IMR-90 (cell line): ENCODE measurements at regions not wholly inside any gene's neighbourhood (a gene's known extent, or its start where the extent isn't known, plus 50 kb on each side); places are given as distances from the start of the nearest gene placed in this dataset.

Experiments used
- ATAC-seq: fragments of 200-7000 bp; cut with Tn5 transposase; 2 replicates; pipeline ENCODE4 v1.9.1; 2020; ENCODE audit warnings: low read depth, mild to moderate bottlenecking, moderate library complexity
- BruUV-seq: library from RNA; stranded (reverse); fragments of 400-500 nt; replicated peaks from 2 replicates; lab custom pipeline; 2021; lab: Mats Ljungman, UMichigan
- CTCF ChIA-PET: fragments of 300-600 bp; formaldehyde crosslinking; extraction: SDS; loops from one replicate; lab custom pipeline; 2021; ENCODE audit warnings: antibody characterized with exemption; lab: Yijun Ruan, JAX
- POLR2A ChIA-PET: fragments of 300-600 bp; sonication (Branson Sonifier 250); formaldehyde crosslinking; loops from one replicate; lab custom pipeline; 2022; ENCODE audit warnings: antibody characterized with exemption; ENCODE audit not compliant: unreplicated experiment; lab: Charles Lee
- DNase-seq: peaks from one replicate; pipeline ENCODE4 v3.0.0; 2013
- H2AFZ ChIP-seq: replicated peaks from 2 replicates; pipeline ENCODE3; 2013; ENCODE audit warnings: low read length, mild to moderate bottlenecking; ENCODE audit not compliant: poor library complexity
- H2AK5ac ChIP-seq: 2 replicates; pipeline ENCODE4 v1.6.1; 2013; ENCODE audit warnings: low read depth, low read length, inconsistent platforms
- H2AK9ac ChIP-seq: replicated peaks from 2 replicates; pipeline ENCODE3; 2013; ENCODE audit warnings: mild to moderate bottlenecking, low read depth, low read length, moderate library complexity; ENCODE audit not compliant: poor library complexity
- H2BK120ac ChIP-seq: 2 replicates; pipeline ENCODE4 v1.6.1; 2013; ENCODE audit warnings: low read depth, low read length, inconsistent platforms
- H2BK15ac ChIP-seq: 3 replicates; pipeline ENCODE4 v1.6.1; 2013; ENCODE audit warnings: low read depth, low read length, inconsistent platforms
- H2BK20ac ChIP-seq: 2 replicates; pipeline ENCODE4 v1.6.1; 2013; ENCODE audit warnings: low read depth, mild to moderate bottlenecking, inconsistent platforms, low read length, moderate library complexity
- H2BK5ac ChIP-seq: 2 replicates; pipeline ENCODE4 v1.6.1; 2013; ENCODE audit warnings: mild to moderate bottlenecking, low read depth, low read length, inconsistent platforms; ENCODE audit not compliant: poor library complexity, severe bottlenecking
- H3K14ac ChIP-seq: replicated peaks from 2 replicates; pipeline ENCODE4 v1.6.1; 2013; ENCODE audit warnings: low read depth, low read length, inconsistent platforms
- H3K18ac ChIP-seq: 2 replicates; pipeline ENCODE4 v1.6.1; 2013; ENCODE audit warnings: low read depth, low read length, control low read depth
- H3K23ac ChIP-seq: 2 replicates; pipeline ENCODE4 v1.6.1; 2013; ENCODE audit warnings: low read depth, low read length, inconsistent platforms
- H3K27ac ChIP-seq: 2 replicates; pipeline ENCODE4 v1.5.1; 2013; ENCODE audit warnings: mild to moderate bottlenecking, control low read depth, low read length; ENCODE audit not compliant: insufficient read depth
- H3K27me3 ChIP-seq: 2 replicates; pipeline ENCODE4 v1.6.1; 2013; ENCODE audit warnings: low read length; ENCODE audit not compliant: control insufficient read depth, insufficient read depth
- H3K36me3 ChIP-seq: 2 replicates; pipeline ENCODE4 v1.6.1; 2013; ENCODE audit warnings: low read length, mixed read lengths; ENCODE audit not compliant: control insufficient read depth, insufficient read depth
- H3K4ac ChIP-seq: 2 replicates; pipeline ENCODE4 v1.6.1; 2013; ENCODE audit warnings: low read depth, low read length, inconsistent platforms
- H3K4me1 ChIP-seq: 2 replicates; pipeline ENCODE4 v1.6.1; 2013; ENCODE audit warnings: low read length, mixed read lengths; ENCODE audit not compliant: control insufficient read depth, insufficient read depth
- H3K4me2 ChIP-seq: 2 replicates; pipeline ENCODE4 v1.6.1; 2013; ENCODE audit warnings: low read depth, mild to moderate bottlenecking, control low read depth, low read length, moderate library complexity
- H3K4me3 ChIP-seq: 2 replicates; pipeline ENCODE4 v1.5.1; 2013; ENCODE audit warnings: low read depth, mild to moderate bottlenecking, control low read depth, low read length, moderate library complexity; ENCODE audit not compliant: insufficient read depth
- H3K56ac ChIP-seq: 2 replicates; pipeline ENCODE4 v1.6.1; 2013; ENCODE audit warnings: low read length, inconsistent platforms; ENCODE audit not compliant: insufficient read depth; ENCODE audit errors: extremely low read depth
- H3K79me1 ChIP-seq, 2 experiments: 2 replicates each; pipeline ENCODE4 v1.6.1; 2013; ENCODE audit warnings: low read length in 2 of 2, inconsistent platforms in 1 of 2, low read depth in 1 of 2
- H3K9ac ChIP-seq: 2 replicates; pipeline ENCODE4 v1.6.1; 2013; ENCODE audit warnings: low read depth, low read length, control low read depth
- H3K9me1 ChIP-seq: 2 replicates; pipeline ENCODE4 v1.6.1; 2013; ENCODE audit warnings: low read length, inconsistent platforms; ENCODE audit not compliant: insufficient read depth
- H3K9me3 ChIP-seq: 2 replicates; pipeline ENCODE4 v1.6.1; 2013; ENCODE audit warnings: low read length; ENCODE audit not compliant: control insufficient read depth, insufficient read depth
- H4K20me1 ChIP-seq: 2 replicates; pipeline ENCODE4 v1.6.1; 2013; ENCODE audit warnings: low read length, inconsistent platforms; ENCODE audit not compliant: insufficient read depth
- H4K5ac ChIP-seq: 2 replicates; pipeline ENCODE4 v1.6.1; 2013; ENCODE audit warnings: mild to moderate bottlenecking, low read depth, low read length, control low read depth
- H4K8ac ChIP-seq, 2 experiments: 2 replicates each; pipeline ENCODE4 v1.6.1; 2013; ENCODE audit warnings: low read depth in 2 of 2, low read length in 2 of 2, control low read depth in 1 of 2, inconsistent platforms in 1 of 2
- H4K91ac ChIP-seq: 2 replicates; pipeline ENCODE4 v1.6.1; 2013; ENCODE audit warnings: low read depth, low read length, inconsistent platforms; ENCODE audit not compliant: insufficient read depth
- BHLHE40 ChIP-seq: fragments of 150-350 bp; IDR thresholded peaks from 2 replicates; pipeline ENCODE4 v1.6.1; 2016; ENCODE audit warnings: mild to moderate bottlenecking, low read depth, low read length
- CHD1 ChIP-seq: IDR thresholded peaks from 2 replicates; pipeline ENCODE4 v1.6.1; 2012; ENCODE audit warnings: low read depth, low read length, improper control_type of control experiment
- CTCF ChIP-seq: conservative IDR thresholded peaks from 2 replicates; pipeline ENCODE4 v1.5.1; 2012; ENCODE audit warnings: mild to moderate bottlenecking, low read depth, low read length, improper control_type of control experiment
- FOS ChIP-seq: fragments of 150-350 bp; IDR thresholded peaks from 2 replicates; pipeline ENCODE4 v1.6.1; 2016; ENCODE audit warnings: low read depth, low read length
- MAFK ChIP-seq: IDR thresholded peaks from 2 replicates; pipeline ENCODE4 v1.6.1; 2012; ENCODE audit warnings: low read depth, low read length, improper control_type of control experiment
- MAZ ChIP-seq: IDR thresholded peaks from 2 replicates; pipeline ENCODE4 v1.6.1; 2012; ENCODE audit warnings: low read depth, mild to moderate bottlenecking, low read length, improper control_type of control experiment, moderate library complexity, borderline replicate concordance
- MXI1 ChIP-seq: IDR thresholded peaks from 2 replicates; pipeline ENCODE4 v1.6.1; 2012; ENCODE audit warnings: low read depth, mild to moderate bottlenecking, low read length, moderate library complexity, borderline replicate concordance
- NFE2L2 ChIP-seq: fragments of 150-350 bp; IDR thresholded peaks from 2 replicates; pipeline ENCODE4 v1.6.1; 2016; ENCODE audit warnings: low read depth, mild to moderate bottlenecking, low read length
- POLR2A ChIP-seq: IDR thresholded peaks from 2 replicates; pipeline ENCODE4 v1.6.1; 2012; ENCODE audit warnings: mild to moderate bottlenecking, low read depth, low read length
- RAD21 ChIP-seq: IDR thresholded peaks from 2 replicates; pipeline ENCODE4 v1.6.1; 2012; ENCODE audit warnings: low read length, improper control_type of control experiment
- RCOR1 ChIP-seq: IDR thresholded peaks from 2 replicates; pipeline ENCODE4 v1.6.1; 2012; ENCODE audit warnings: mild to moderate bottlenecking, low read length, improper control_type of control experiment; ENCODE audit not compliant: insufficient replicate concordance
- RFX5 ChIP-seq: IDR thresholded peaks from 2 replicates; pipeline ENCODE4 v1.8.0; 2012; ENCODE audit warnings: low read depth, mild to moderate bottlenecking, low read length, moderate library complexity
- SMC3 ChIP-seq: fragments of 150-350 bp; IDR thresholded peaks from 2 replicates; pipeline ENCODE4 v1.6.1; 2016; ENCODE audit warnings: low read depth, mild to moderate bottlenecking, antibody characterized with exemption, low read length, moderate library complexity
- USF2 ChIP-seq: fragments of 150-350 bp; IDR thresholded peaks from 2 replicates; pipeline ENCODE4 v1.6.1; 2017; ENCODE audit warnings: mild to moderate bottlenecking, antibody characterized with exemption, low read length, low read depth
- WGBS, 2 experiments: methylation state at CpG; one replicate each; pipeline versions ENCODE4 v1.1.5 to v1.1.7; 2013; ENCODE audit warnings: missing lambda C conversion rate in 2 of 2; ENCODE audit not compliant: insufficient read length in 1 of 2; ENCODE audit errors: extremely low coverage in 2 of 2; 5-methylcytosine and 5-hydroxymethylcytosine counted together
- dilution Hi-C: fragments of 300-500 bp; cut with HindIII; formaldehyde crosslinking; loops from one replicate; pipeline ENCODE4 v1.14.3; 2018; ENCODE audit warnings: low sequenced_read_pairs; ENCODE audit not compliant: unreplicated experiment
- in situ Hi-C: fragments of 300-500 bp; cut with MboI; formaldehyde crosslinking; loops from 3 replicates; pipeline ENCODE4 v1.14.3; 2019; ENCODE audit warnings: low sequenced_read_pairs, inconsistent platforms, mixed read lengths
- intact Hi-C: fragments of 100-400 bp; cut with micrococcal nuclease; formaldehyde crosslinking; loops from 2 replicates; pipeline ENCODE4 v1.10.0; 2022
- TF ChIP-seq, protein P1 (sequence below): fragments of 150-350 bp; IDR thresholded peaks from 2 replicates; pipeline ENCODE4 v1.6.1; 2016; ENCODE audit warnings: low read depth, mild to moderate bottlenecking, low read length, moderate library complexity, borderline replicate concordance

GRCh38 chr3:163468531-163469335, 1609.6 kb downstream of the SI start:
- ATAC-seq (no peak), DNase-seq (no peak)
- Histone ChIP-seq H4K91ac (no peak overlapping the region), H4K20me1 (no peaks in the 10 kb centered on the region), H2AK5ac (no peak overlapping the region), H3K27ac (no peak overlapping the region), H2BK5ac (no peak overlapping the region), H3K9me1 (no peaks in the 10 kb centered on the region), H3K4me1 (no peaks in the 10 kb centered on the region), H2AFZ (no peak overlapping the region), H4K5ac (no peak overlapping the region), H3K36me3 (no peaks in the 10 kb centered on the region), H2AK9ac (no peak overlapping the region), H2BK20ac (no peak overlapping the region), H3K4ac (no peak overlapping the region), H4K8ac (no peak overlapping the region), H3K27me3 (no peaks in the 10 kb centered on the region), H2BK120ac (no peak overlapping the region), H3K9ac (no peak overlapping the region), H3K56ac (no peak overlapping the region), H3K4me3 (no peak overlapping the region), H3K9me3 (no peaks in the 10 kb centered on the region), H3K4me2 (no peak overlapping the region), H2BK15ac (no peak overlapping the region), H3K23ac (no peak overlapping the region), H3K18ac (no peak overlapping the region), H3K79me1 (no peaks in the 10 kb centered on the region), H3K14ac (no peak overlapping the region)
- ChIA-PET POLR2A (no interaction called here), CTCF (no interaction called here)
- TF ChIP-seq RFX5 (no peak), NFE2L2 (no peak), SMC3 (no peak), RCOR1 (no peak), MAZ (no peak), BHLHE40 (no peak), CHD1 (no peak), CTCF (no peak), MAFK (no peak), RAD21 (no peak), POLR2A (no peak), USF2 (no peak), MXI1 (no peak), FOS (no peak)
- TF ChIP-seq, protein P1, sequence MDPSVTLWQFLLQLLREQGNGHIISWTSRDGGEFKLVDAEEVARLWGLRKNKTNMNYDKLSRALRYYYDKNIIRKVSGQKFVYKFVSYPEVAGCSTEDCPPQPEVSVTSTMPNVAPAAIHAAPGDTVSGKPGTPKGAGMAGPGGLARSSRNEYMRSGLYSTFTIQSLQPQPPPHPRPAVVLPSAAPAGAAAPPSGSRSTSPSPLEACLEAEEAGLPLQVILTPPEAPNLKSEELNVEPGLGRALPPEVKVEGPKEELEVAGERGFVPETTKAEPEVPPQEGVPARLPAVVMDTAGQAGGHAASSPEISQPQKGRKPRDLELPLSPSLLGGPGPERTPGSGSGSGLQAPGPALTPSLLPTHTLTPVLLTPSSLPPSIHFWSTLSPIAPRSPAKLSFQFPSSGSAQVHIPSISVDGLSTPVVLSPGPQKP, result no peak
- dilution Hi-C loops, result no loop called here
- no TSS peak for BruUV-seq
- WGBS, 2 experiments, result no CpG with 5 or more reads among the region's 4 CpGs
- intact Hi-C loops, result no loop called here
- in situ Hi-C loops, result no loop called here
